ENCODE measurements at regions not wholly inside any gene's neighbourhood (a gene's known extent, or its start where the extent isn't known, plus 50 kb on each side); places are given as distances from the start of the nearest gene placed in this dataset.

GRCh38 chr10:123583639-123584418, 82.3 kb upstream of the GPR26 start (continued):
- peak; percentile 63 to 71 (median 68) for TF ChIP-seq CTCF (IDR thresholded peaks at IDR 0.05 in 2 of 3, conservative IDR thresholded peaks at IDR 0.05 in 1 of 3; ENCODE audit: insufficient read depth in 2 of 3, low read depth in 1 of 3, low read length in 3 of 3)
- no peak for TF ChIP-seq RBM15 (IDR thresholded peaks at IDR 0.05; ENCODE audit: insufficient read depth, low read length)
- TF ChIP-seq ZMIZ1 (IDR thresholded peaks at IDR 0.05; ENCODE audit: low read depth in 2 of 2, low read length in 2 of 2), result no peak
- TF ChIP-seq GATA2 (CRISPR knock-in tag; IDR thresholded peaks at IDR 0.05), result no peak
- TF ChIP-seq DNMT1 (IDR thresholded peaks at IDR 0.05), result no peak
- no peak for TF ChIP-seq FOXP1 (CRISPR knock-in tag; IDR thresholded peaks at IDR 0.05)
- TF ChIP-seq ARID4B (CRISPR knock-in tag; IDR thresholded peaks at IDR 0.05), result no peak
- no peak for TF ChIP-seq ESRRA (IDR thresholded peaks at IDR 0.05; ENCODE audit: borderline replicate concordance, low read depth)
- TF ChIP-seq ZSCAN29 (IDR thresholded peaks at IDR 0.05), result peak; percentile 80
- no peak for TF ChIP-seq BCOR (IDR thresholded peaks at IDR 0.05)
- no peak for TF ChIP-seq ELF2 (CRISPR knock-in tag; IDR thresholded peaks at IDR 0.05)
- TF ChIP-seq CTCFL (IDR thresholded peaks at IDR 0.05; ENCODE audit: borderline replicate concordance, insufficient read depth, low read depth, low read length, poor library complexity, severe bottlenecking), result peak; percentile 51
- no peak for TF ChIP-seq HDAC8 (tag; IDR thresholded peaks at IDR 0.05)
- no peak for TF ChIP-seq ZNF3 (CRISPR knock-in tag; IDR thresholded peaks at IDR 0.05)
- TF ChIP-seq CREB1 (IDR thresholded peaks at IDR 0.05), result no peak
- no peak for TF ChIP-seq CREB1 (CRISPR knock-in tag; IDR thresholded peaks at IDR 0.05)
